Hepatocyte (in vitro differentiated cells): ENCODE measurements at regions not wholly inside any gene's neighbourhood (a gene's known extent, or its start where the extent isn't known, plus 50 kb on each side); places are given as distances from the start of the nearest gene placed in this dataset.

Source experiments
- DNase-seq: peaks from one replicate; pipeline ENCODE4 v3.0.0-alpha.2; 2016; ENCODE audit warnings: low spot score
- H2AFZ ChIP-seq: fragments of 200-600 bp; sonication (generic); 2 replicates; pipeline ENCODE4 v1.6.0; 2016; ENCODE audit warnings: antibody characterized with exemption, mild to moderate bottlenecking
- H3K27ac ChIP-seq: fragments of 200-600 bp; sonication (generic); 2 replicates; pipeline ENCODE4 v1.5.1; 2016; ENCODE audit warnings: mild to moderate bottlenecking
- H3K27me3 ChIP-seq: fragments of 200-600 bp; sonication (generic); 2 replicates; pipeline ENCODE4 v1.6.1; 2016
- H3K36me3 ChIP-seq: fragments of 200-600 bp; sonication (generic); replicated peaks from 2 replicates; pipeline ENCODE4 v1.5.1; 2016; ENCODE audit warnings: low read depth; ENCODE audit not compliant: insufficient read depth
- H3K4me1 ChIP-seq: fragments of 200-600 bp; sonication (generic); 2 replicates; pipeline ENCODE4 v1.5.1; 2016; ENCODE audit warnings: mild to moderate bottlenecking, moderate library complexity; ENCODE audit not compliant: insufficient read depth
- H3K4me2 ChIP-seq: fragments of 200-600 bp; sonication (generic); 2 replicates; pipeline ENCODE4 v1.6.0; 2016
- H3K4me3 ChIP-seq: fragments of 200-600 bp; sonication (generic); 2 replicates; pipeline ENCODE4 v1.5.1; 2016; ENCODE audit warnings: mild to moderate bottlenecking
- H3K79me2 ChIP-seq: fragments of 200-600 bp; sonication (generic); 2 replicates; pipeline ENCODE4 v1.6.0; 2017; ENCODE audit warnings: mild to moderate bottlenecking
- H3K9me2 ChIP-seq: fragments of 200-600 bp; sonication (generic); replicated peaks from 2 replicates; pipeline ENCODE4 v1.6.0; 2017; ENCODE audit warnings: mild to moderate bottlenecking; ENCODE audit not compliant: insufficient read depth
- H3K9me3 ChIP-seq: fragments of 200-600 bp; sonication (generic); 2 replicates; pipeline ENCODE4 v1.5.1; 2016; ENCODE audit warnings: low read depth, mild to moderate bottlenecking
- H4K20me1 ChIP-seq: fragments of 200-600 bp; sonication (generic); 2 replicates; pipeline ENCODE4 v1.6.0; 2016; ENCODE audit warnings: mild to moderate bottlenecking; ENCODE audit not compliant: insufficient read depth, poor library complexity, severe bottlenecking
- CTCF ChIP-seq: fragments of 200-600 bp; sonication (generic); IDR thresholded peaks from 2 replicates; pipeline ENCODE4 v1.5.1; 2016; ENCODE audit warnings: antibody characterized with exemption, mild to moderate bottlenecking; ENCODE audit not compliant: poor library complexity
- EZH2 ChIP-seq: fragments of 200-600 bp; sonication (generic); IDR thresholded peaks from 2 replicates; pipeline ENCODE4 v1.6.1; 2016; ENCODE audit warnings: antibody characterized with exemption, mild to moderate bottlenecking, borderline replicate concordance
- EZH2phosphoT487 ChIP-seq: fragments of 200-600 bp; sonication (generic); IDR thresholded peaks from one replicate; pipeline ENCODE4 v1.6.1; 2018; ENCODE audit warnings: antibody characterized with exemption, mild to moderate bottlenecking, low read depth, moderate library complexity; ENCODE audit not compliant: unreplicated experiment, severe bottlenecking
- WGBS: methylation state at CpG from one replicate; pipeline ENCODE4 v1.1.6; 2016; ENCODE audit warnings: low lambda C conversion rate; ENCODE audit errors: missing lambda C conversion rate; 5-methylcytosine and 5-hydroxymethylcytosine counted together

DNA sequence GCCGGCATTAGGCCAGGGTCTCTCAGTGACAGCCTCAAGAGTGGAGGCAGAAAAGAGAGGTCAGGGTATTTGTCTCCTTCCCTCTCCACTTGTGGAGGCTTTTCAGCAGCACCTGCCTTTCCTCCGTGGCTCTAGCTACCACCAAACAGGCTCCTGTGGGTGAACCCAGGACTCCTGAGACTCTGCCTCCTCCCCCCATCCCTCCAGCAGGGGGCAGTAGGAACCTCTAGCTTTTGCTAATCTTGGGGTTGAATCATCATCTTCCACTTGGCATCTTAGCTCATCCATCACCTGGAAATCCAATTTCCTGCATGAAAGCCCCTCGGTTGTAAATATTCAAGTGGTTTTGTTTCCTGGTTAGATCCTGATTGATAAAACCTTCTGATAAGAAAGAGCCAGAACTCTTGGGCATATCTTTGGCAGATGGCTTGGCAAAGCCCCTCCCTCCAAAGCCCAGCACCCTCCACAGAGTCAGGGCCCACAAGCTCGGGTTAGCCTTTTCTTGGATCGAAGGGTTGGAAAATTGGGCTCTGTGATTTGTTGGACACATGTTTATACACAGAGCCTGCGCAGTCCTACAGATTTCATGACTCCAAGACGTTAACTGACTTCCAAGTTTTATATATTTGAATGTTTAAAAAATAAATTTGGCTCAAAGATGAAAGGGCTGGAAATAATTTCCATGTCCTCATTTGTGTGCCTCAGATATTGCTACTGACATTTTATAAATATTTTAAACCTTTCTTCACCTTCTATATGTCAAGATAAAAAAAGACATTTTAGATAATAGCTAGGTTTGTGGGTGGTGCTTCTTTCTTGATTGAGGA is 322.1 kb downstream of the MAP2K4 start:
- WGBS = 67% methylated on average over 7 of the region's 7 CpGs
- Histone ChIP-seq H3K79me2 (no peaks in the 10 kb centered on the region), H4K20me1 (no peaks in the 10 kb centered on the region), H3K27me3 (no peaks in the 10 kb centered on the region), H3K4me2 (no peak overlapping the region), H2AFZ (no peak overlapping the region), H3K9me3 (no peaks in the 10 kb centered on the region), H3K27ac (no peak overlapping the region), H3K4me3 (no peak overlapping the region), H3K4me1 (no peaks in the 10 kb centered on the region), H3K36me3 (no peaks in the 10 kb centered on the region), H3K9me2 (no peaks in the 10 kb centered on the region)
- TF ChIP-seq CTCF = peak; percentile 46
- TF ChIP-seq EZH2phosphoT487 = no peak
- DNase-seq = peak; percentile 51

GRCh38 chr17:12348476-12348875 is 317.2 kb upstream of the MYOCD start:
- no peaks in the 10 kb centered on the region for H3K9me2 ChIP-seq
- H3K79me2 ChIP-seq = no peaks in the 10 kb centered on the region
- H3K36me3 ChIP-seq = no peaks in the 10 kb centered on the region
- H3K9me3 ChIP-seq = no peaks in the 10 kb centered on the region
- no peaks in the 10 kb centered on the region for H3K4me1 ChIP-seq
- TF ChIP-seq CTCF (no peak), EZH2phosphoT487 (no peak), EZH2 (no peak)
- no peak for DNase-seq
- no peaks in the 10 kb centered on the region for H4K20me1 ChIP-seq
- 55% methylated on average over 2 of the region's 2 CpGs for WGBS
- H3K27ac ChIP-seq = no peak overlapping the region
- no peak overlapping the region for H3K4me3 ChIP-seq
- H3K4me2 ChIP-seq = no peak overlapping the region
- H2AFZ ChIP-seq = no peak overlapping the region
- H3K27me3 ChIP-seq = no peaks in the 10 kb centered on the region

GRCh38 chr17:12349297-12349696 is 316.4 kb upstream of the MYOCD start:
- Histone ChIP-seq H3K36me3 (no peaks in the 10 kb centered on the region), H3K9me2 (no peaks in the 10 kb centered on the region), H2AFZ (no peak overlapping the region), H3K79me2 (no peaks in the 10 kb centered on the region), H3K4me1 (no peaks in the 10 kb centered on the region), H3K27ac (no peak overlapping the region), H3K4me3 (no peak overlapping the region), H3K9me3 (no peaks in the 10 kb centered on the region), H3K4me2 (no peak overlapping the region), H4K20me1 (no peaks in the 10 kb centered on the region), H3K27me3 (no peaks in the 10 kb centered on the region)
- TF ChIP-seq CTCF (no peak), EZH2phosphoT487 (no peak), EZH2 (no peak)
- WGBS = 95% methylated on average over 1 of the region's 1 CpG
- DNase-seq = no peak

GRCh38 chr17:12352127-12352526 is 313.6 kb upstream of the MYOCD start:
- H3K36me3 ChIP-seq = no peaks in the 10 kb centered on the region
- H3K9me3 ChIP-seq = no peaks in the 10 kb centered on the region
- no peaks in the 10 kb centered on the region for H3K79me2 ChIP-seq
- no peak overlapping the region for H3K4me2 ChIP-seq
- no peak overlapping the region for H3K27ac ChIP-seq
- no peak for DNase-seq
- no peaks in the 10 kb centered on the region for H4K20me1 ChIP-seq
- H3K4me3 ChIP-seq = no peak overlapping the region
- H2AFZ ChIP-seq = no peak overlapping the region
- no peaks in the 10 kb centered on the region for H3K4me1 ChIP-seq
- TF ChIP-seq EZH2 (no peak), EZH2phosphoT487 (no peak), CTCF (no peak)
- no peaks in the 10 kb centered on the region for H3K9me2 ChIP-seq
- no peaks in the 10 kb centered on the region for H3K27me3 ChIP-seq
- 90% methylated on average over 5 of the region's 5 CpGs for WGBS
